DND-41 (cell line): ENCODE measurements at regions not wholly inside any gene's neighbourhood (a gene's known extent, or its start where the extent isn't known, plus 50 kb on each side); places are given as distances from the start of the nearest gene placed in this dataset.

ENCODE experiments used
- CTCF ChIP-seq: IDR thresholded peaks from 2 replicates; pipeline ENCODE4 v1.5.1; 2012; ENCODE audit warnings: borderline replicate concordance, low read length, moderate library complexity, mild to moderate bottlenecking; ENCODE audit not compliant: poor library complexity, severe bottlenecking; ENCODE audit errors: extremely low read depth
- EZH2 ChIP-seq: IDR thresholded peaks from 3 replicates; pipeline ENCODE4 v1.6.1; 2012; ENCODE audit warnings: borderline replicate concordance, low read depth, mild to moderate bottlenecking, moderate library complexity, low read length, inconsistent platforms; ENCODE audit not compliant: severe bottlenecking

- TF ChIP-seq CTCF (no peak), EZH2 (no peak)
These were observed 490.9 kb downstream of the FBXO15 start for GRCh38 chr18:73656691-73657090.
